ENCODE measurements at regions not wholly inside any gene's neighbourhood (a gene's known extent, or its start where the extent isn't known, plus 50 kb on each side); places are given as distances from the start of the nearest gene placed in this dataset.

- no peak for TF ChIP-seq POLR2A (IDR thresholded peaks at IDR 0.05; ENCODE audit: low read depth)
- no peak for TF ChIP-seq CTCF (IDR thresholded peaks at IDR 0.05)
- no peak for TF ChIP-seq POLR2AphosphoS5 (IDR thresholded peaks at IDR 0.05)
- TF ChIP-seq EP300 (IDR thresholded peaks at IDR 0.05), result no peak
- Histone ChIP-seq H3K36me3 (no peaks in the 10 kb centered on the region), H3K4me1 (peaks cover 0 to 12% (median 7%) of the 10 kb centered on the region in 4 donors), H3K9me3 (no peaks in the 10 kb centered on the region), H3K4me3 (no peak overlapping the region), H3K27me3 (no peaks in the 10 kb centered on the region), H3K27ac (replicated peaks in 1 of 4) (no peak overlapping the region)
- WGBS, result 75% methylated on average over 3 of the region's 3 CpGs
- DNase-seq (ENCODE audit: extremely low spot score), result no peak
- intact Hi-C loops (cut with DNase I), result no loop called here
These were observed 89.4 kb upstream of the PDE10A start for GRCh38 chr6:165752451-165752850.

GRCh38 chr6:165751486-165751885 is 88.4 kb upstream of the PDE10A start:
- TF ChIP-seq EP300 (IDR thresholded peaks at IDR 0.05) (no peak), POLR2AphosphoS5 (IDR thresholded peaks at IDR 0.05) (no peak), POLR2A (IDR thresholded peaks at IDR 0.05; ENCODE audit: low read depth) (no peak), CTCF (IDR thresholded peaks at IDR 0.05) (no peak)
- no peaks in the 10 kb centered on the region for H3K36me3 ChIP-seq
- H3K27me3 ChIP-seq, result no peaks in the 10 kb centered on the region
- H3K4me3 ChIP-seq, result no peak overlapping the region
- no peaks in the 10 kb centered on the region for H3K9me3 ChIP-seq
- intact Hi-C loops (cut with DNase I), result no loop called here
- no peak for DNase-seq (ENCODE audit: extremely low spot score)
- no peak overlapping the region for H3K27ac ChIP-seq (replicated peaks in 1 of 4)
- WGBS, result 85% methylated on average over 7 of the region's 7 CpGs
- peaks cover 0 to 12% (median 7%) of the 10 kb centered on the region in 4 donors for H3K4me1 ChIP-seq

- Histone ChIP-seq H3K4me1 (peaks cover 0 to 12% (median 7%) of the 10 kb centered on the region in 4 donors), H3K9me3 (no peaks in the 10 kb centered on the region)
These were observed 86.1 kb upstream of the PDE10A start for GRCh38 chr6:165749163-165749562.

GRCh38 chr6:165748390-165748789 is 85.3 kb upstream of the PDE10A start:
- no peaks in the 10 kb centered on the region for H3K36me3 ChIP-seq
- peaks cover 0 to 12% (median 7%) of the 10 kb centered on the region in 4 donors for H3K4me1 ChIP-seq
- 48% methylated on average over 6 of the region's 6 CpGs for WGBS
- no peak overlapping the region for H3K27ac ChIP-seq (replicated peaks in 1 of 4)
- no peaks in the 10 kb centered on the region for H3K9me3 ChIP-seq
- no peaks in the 10 kb centered on the region for H3K27me3 ChIP-seq
- intact Hi-C loops (cut with DNase I), result no loop called here
- TF ChIP-seq POLR2AphosphoS5 (IDR thresholded peaks at IDR 0.05) (no peak), EP300 (IDR thresholded peaks at IDR 0.05) (no peak), CTCF (IDR thresholded peaks at IDR 0.05) (no peak), POLR2A (IDR thresholded peaks at IDR 0.05; ENCODE audit: low read depth) (no peak)
- no peak overlapping the region for H3K4me3 ChIP-seq
- no peak for DNase-seq (ENCODE audit: extremely low spot score)

More at GRCh38 chr6:165749163-165749562, 86.1 kb upstream of the PDE10A start:
- DNase-seq (ENCODE audit: extremely low spot score), result no peak
- H3K4me3 ChIP-seq, result no peak overlapping the region
- H3K27me3 ChIP-seq, result no peaks in the 10 kb centered on the region
- H3K36me3 ChIP-seq, result no peaks in the 10 kb centered on the region
- H3K27ac ChIP-seq (replicated peaks in 1 of 4), result no peak overlapping the region
- intact Hi-C loops (cut with DNase I), result no loop called here
- TF ChIP-seq EP300 (IDR thresholded peaks at IDR 0.05), result no peak
- no peak for TF ChIP-seq POLR2AphosphoS5 (IDR thresholded peaks at IDR 0.05)
- TF ChIP-seq CTCF (IDR thresholded peaks at IDR 0.05), result no peak
- TF ChIP-seq POLR2A (IDR thresholded peaks at IDR 0.05; ENCODE audit: low read depth), result no peak

GRCh38 chr6:165747963-165748362 is 84.9 kb upstream of the PDE10A start:
- no peaks in the 10 kb centered on the region for H3K9me3 ChIP-seq
- no peaks in the 10 kb centered on the region for H3K27me3 ChIP-seq
- H3K4me3 ChIP-seq, result no peak overlapping the region
- WGBS, result 78% methylated on average over 4 of the region's 4 CpGs
- no peak for DNase-seq (ENCODE audit: extremely low spot score)
- H3K36me3 ChIP-seq, result no peaks in the 10 kb centered on the region
- intact Hi-C loops (cut with DNase I), result no loop called here
- H3K27ac ChIP-seq (replicated peaks in 1 of 4), result no peak overlapping the region
- peaks cover 0 to 12% (median 7%) of the 10 kb centered on the region in 4 donors for H3K4me1 ChIP-seq
- no peak for TF ChIP-seq CTCF (IDR thresholded peaks at IDR 0.05)
- no peak for TF ChIP-seq POLR2A (IDR thresholded peaks at IDR 0.05; ENCODE audit: low read depth)

Data from esophagus muscularis mucosa (tissue), 4 donors.